Ovary (tissue), 3 donors: ENCODE measurements at regions not wholly inside any gene's neighbourhood (a gene's known extent, or its start where the extent isn't known, plus 50 kb on each side); places are given as distances from the start of the nearest gene placed in this dataset.

Source experiments
- CTCF ChIP-seq, 3 donors: fragments of 450-650 bp in 2 of 3; fragments of 200-600 bp in 1 of 3; IDR thresholded peaks; one replicate each; pipeline versions ENCODE4 v1.5.1 to v1.8.0; 2016 to 2022; ENCODE audit warnings: antibody characterized with exemption in 3 of 3, mild to moderate bottlenecking in 1 of 3
- EP300 ChIP-seq: sonication (generic); formaldehyde crosslinking; IDR thresholded peaks from one replicate; pipeline ENCODE4 v1.6.1; 2017; ENCODE audit warnings: antibody characterized with exemption
- POLR2A ChIP-seq: fragments of 450-650 bp; IDR thresholded peaks from one replicate; pipeline ENCODE4 v1.6.1; 2017; ENCODE audit warnings: antibody characterized with exemption, mild to moderate bottlenecking, moderate library complexity
- donor health status: DM: no; HTN: no; CAD: no.

GRCh38 chr10:3592424-3592823 lies 192.6 kb downstream of the KLF6 start:
- no peak for TF ChIP-seq CTCF (IDR thresholded peaks at IDR 0.05)
- TF ChIP-seq POLR2A = no peak
- TF ChIP-seq EP300 = no peak
